ENCODE measurements at regions not wholly inside any gene's neighbourhood (a gene's known extent, or its start where the extent isn't known, plus 50 kb on each side); places are given as distances from the start of the nearest gene placed in this dataset.

- TF ChIP-seq CTCF (IDR thresholded peaks at IDR 0.05; ENCODE audit: borderline replicate concordance, extremely low read depth, low read length, poor library complexity, severe bottlenecking) (no peak), EZH2 (IDR thresholded peaks at IDR 0.05; ENCODE audit: borderline replicate concordance, low read depth, low read length, severe bottlenecking) (no peak)
Observed at GRCh38 chr5:101897914-101898313, 398.2 kb downstream of the SLCO4C1 start.

Measured in DND-41 (cell line).